Mesenchymal stem cell (in vitro differentiated cells and primary cell): ENCODE measurements at regions not wholly inside any gene's neighbourhood (a gene's known extent, or its start where the extent isn't known, plus 50 kb on each side); places are given as distances from the start of the nearest gene placed in this dataset.

Source experiments
- DNase-seq: peaks from one replicate; pipeline ENCODE4 v3.0.0-alpha.2; 2013
- H2AFZ ChIP-seq: one replicate; pipeline ENCODE4 v1.6.1; 2013; ENCODE audit warnings: low read depth, mild to moderate bottlenecking, control low read depth, inconsistent platforms, low read length, moderate library complexity
- H2AK5ac ChIP-seq: 2 replicates; pipeline ENCODE4 v1.6.1; 2013; ENCODE audit warnings: low read length, moderate library complexity, mild to moderate bottlenecking, inconsistent platforms; ENCODE audit not compliant: severe bottlenecking
- H2BK120ac ChIP-seq: one replicate; pipeline ENCODE4 v1.6.1; 2013; ENCODE audit warnings: low read depth, mild to moderate bottlenecking, inconsistent platforms, low read length, moderate library complexity
- H2BK12ac ChIP-seq, 2 experiments: one replicate each; pipeline ENCODE4 v1.6.1; 2013; ENCODE audit warnings: inconsistent platforms in 2 of 2, low read length in 2 of 2, mild to moderate bottlenecking in 2 of 2, moderate library complexity in 2 of 2, control low read depth in 1 of 2
- H2BK15ac ChIP-seq: one replicate; pipeline ENCODE4 v1.6.1; 2013; ENCODE audit warnings: mild to moderate bottlenecking, low read depth, inconsistent platforms; ENCODE audit not compliant: poor library complexity, severe bottlenecking
- H2BK5ac ChIP-seq: 2 replicates; pipeline ENCODE4 v1.6.1; 2013; ENCODE audit warnings: low read depth, mild to moderate bottlenecking, low read length, control low read depth, inconsistent platforms; ENCODE audit not compliant: poor library complexity, severe bottlenecking
- H3K14ac ChIP-seq, 2 experiments: one replicate each; pipeline ENCODE4 v1.6.1; 2013; ENCODE audit warnings: inconsistent platforms in 2 of 2, low read length in 2 of 2, control low read depth in 1 of 2, mild to moderate bottlenecking in 1 of 2, moderate library complexity in 1 of 2
- H3K18ac ChIP-seq, 2 experiments: one replicate each; pipeline ENCODE4 v1.6.1; 2013; ENCODE audit warnings: inconsistent platforms in 2 of 2, low read length in 2 of 2, control low read depth in 1 of 2, low read depth in 1 of 2, mild to moderate bottlenecking in 1 of 2
- H3K23ac ChIP-seq, 2 experiments: one replicate each; pipeline ENCODE4 v1.6.1; 2013; ENCODE audit warnings: inconsistent platforms in 2 of 2, low read length in 2 of 2, mild to moderate bottlenecking in 2 of 2, moderate library complexity in 2 of 2, control low read depth in 1 of 2
- H3K27ac ChIP-seq: 2 replicates; pipeline ENCODE4 v1.5.1; 2013; ENCODE audit warnings: mild to moderate bottlenecking, moderate library complexity, low read length, control low read depth, inconsistent platforms; ENCODE audit not compliant: poor library complexity, severe bottlenecking
- H3K27me3 ChIP-seq, 2 experiments: 2 replicates each; pipeline versions ENCODE4 v1.6.1 to v1.7.0; 2013; ENCODE audit warnings: low read length in 2 of 2, mild to moderate bottlenecking in 2 of 2, moderate library complexity in 2 of 2, control low read depth in 1 of 2, inconsistent platforms in 1 of 2; ENCODE audit not compliant: control insufficient read depth in 1 of 2, insufficient read depth in 1 of 2
- H3K36me3 ChIP-seq, 2 experiments: 2 replicates each; pipeline versions ENCODE4 v1.6.1 to v1.7.0; 2013; ENCODE audit warnings: low read length in 2 of 2, control low read depth in 1 of 2, inconsistent platforms in 1 of 2, low read depth in 1 of 2, mild to moderate bottlenecking in 1 of 2; ENCODE audit not compliant: insufficient read depth in 2 of 2, control insufficient read depth in 1 of 2
- H3K4ac ChIP-seq, 2 experiments: one replicate each; pipeline ENCODE4 v1.6.1; 2013; ENCODE audit warnings: inconsistent platforms in 2 of 2, low read length in 2 of 2, mild to moderate bottlenecking in 2 of 2, moderate library complexity in 2 of 2, control low read depth in 1 of 2, low read depth in 1 of 2
- H3K4me1 ChIP-seq: 2 replicates; pipeline ENCODE4 v1.6.1; 2013; ENCODE audit warnings: low read depth, low read length, control low read depth; ENCODE audit not compliant: control insufficient read depth, insufficient read depth
- H3K4me2 ChIP-seq: 2 replicates; pipeline ENCODE4 v1.6.1; 2013; ENCODE audit warnings: low read length, mild to moderate bottlenecking, inconsistent platforms; ENCODE audit not compliant: poor library complexity, severe bottlenecking
- H3K4me3 ChIP-seq, 2 experiments: 2 replicates each; pipeline versions ENCODE4 v1.5.1 to v1.7.0; 2013; ENCODE audit warnings: low read length in 2 of 2, mild to moderate bottlenecking in 2 of 2, control low read depth in 1 of 2, low read depth in 1 of 2; ENCODE audit not compliant: insufficient read depth in 1 of 2
- H3K79me1 ChIP-seq: replicated peaks from 2 replicates; pipeline ENCODE4 v1.6.1; 2013; ENCODE audit warnings: mild to moderate bottlenecking, control low read depth, low read length, inconsistent platforms; ENCODE audit not compliant: poor library complexity, severe bottlenecking
- H3K9ac ChIP-seq: 2 replicates; pipeline ENCODE4 v1.7.0; 2013; ENCODE audit warnings: mild to moderate bottlenecking, low read length, moderate library complexity
- H3K9me3 ChIP-seq: 2 replicates; pipeline ENCODE4 v1.7.0; 2013; ENCODE audit warnings: mild to moderate bottlenecking, low read length; ENCODE audit not compliant: control insufficient read depth
- H4K8ac ChIP-seq: one replicate; pipeline ENCODE4 v1.6.1; 2013; ENCODE audit warnings: inconsistent platforms, mild to moderate bottlenecking, low read length, moderate library complexity
- H4K91ac ChIP-seq: one replicate; pipeline ENCODE4 v1.6.1; 2013; ENCODE audit warnings: mild to moderate bottlenecking, low read length, inconsistent platforms
- WGBS: methylation state at CpG from one replicate; pipeline ENCODE4 v1.1.7; 2013; ENCODE audit warnings: mixed read lengths; 5-methylcytosine and 5-hydroxymethylcytosine counted together

GRCh38 chr14:98176892-98177291 lies 1095.1 kb downstream of the BCL11B start:
- no peak overlapping the region for H2BK5ac ChIP-seq
- H2AFZ ChIP-seq, result no peak overlapping the region
- H3K4me3 ChIP-seq, result no peak overlapping the region
- H3K27ac ChIP-seq, result no peak overlapping the region
- no peaks in the 10 kb centered on the region for H3K79me1 ChIP-seq
- no peaks in the 10 kb centered on the region for H3K27me3 ChIP-seq
- H3K18ac ChIP-seq, result no peak overlapping the region
- no peak overlapping the region for H3K4ac ChIP-seq
- no peak overlapping the region for H2BK12ac ChIP-seq
- no peak overlapping the region for H2AK5ac ChIP-seq
- H3K36me3 ChIP-seq, result no peaks in the 10 kb centered on the region
- no peak overlapping the region for H3K14ac ChIP-seq
- H3K9ac ChIP-seq, result no peak overlapping the region
- H2BK15ac ChIP-seq, result no peak overlapping the region
- no peak overlapping the region for H4K8ac ChIP-seq
- H2BK120ac ChIP-seq, result no peak overlapping the region
- H4K91ac ChIP-seq, result no peak overlapping the region
- no peak overlapping the region for H3K4me2 ChIP-seq
- H3K9me3 ChIP-seq, result no peaks in the 10 kb centered on the region
- no peak overlapping the region for H3K23ac ChIP-seq
- 14% methylated on average over 1 of the region's 3 CpGs for WGBS
- DNase-seq, result no peak
- H3K4me1 ChIP-seq, result no peaks in the 10 kb centered on the region

GRCh38 chr14:98177551-98177950 lies 1094.4 kb downstream of the BCL11B start:
- H3K4ac ChIP-seq, result no peak overlapping the region
- no peak overlapping the region for H2BK15ac ChIP-seq
- no peak overlapping the region for H3K18ac ChIP-seq
- no peak overlapping the region for H3K27ac ChIP-seq
- H2BK120ac ChIP-seq, result no peak overlapping the region
- H3K79me1 ChIP-seq, result no peaks in the 10 kb centered on the region
- no peak overlapping the region for H2AK5ac ChIP-seq
- H2BK12ac ChIP-seq, result no peak overlapping the region
- H3K27me3 ChIP-seq, result no peaks in the 10 kb centered on the region
- H3K9me3 ChIP-seq, result no peaks in the 10 kb centered on the region
- no peak overlapping the region for H3K4me3 ChIP-seq
- no peak overlapping the region for H3K23ac ChIP-seq
- no peak for DNase-seq
- no peak overlapping the region for H2BK5ac ChIP-seq
- no peak overlapping the region for H2AFZ ChIP-seq
- H3K4me1 ChIP-seq, result no peaks in the 10 kb centered on the region
- no peak overlapping the region for H4K91ac ChIP-seq
- H3K9ac ChIP-seq, result no peak overlapping the region
- no peak overlapping the region for H4K8ac ChIP-seq
- H3K36me3 ChIP-seq, result no peaks in the 10 kb centered on the region
- WGBS, result 33% methylated on average over 1 of the region's 1 CpG
- no peak overlapping the region for H3K14ac ChIP-seq
- H3K4me2 ChIP-seq, result no peak overlapping the region

- no peaks in the 10 kb centered on the region for H3K27me3 ChIP-seq
- no peak overlapping the region for H3K4ac ChIP-seq
- H3K27ac ChIP-seq, result no peak overlapping the region
- no peaks in the 10 kb centered on the region for H3K9me3 ChIP-seq
- H2BK120ac ChIP-seq, result no peak overlapping the region
- no peak overlapping the region for H2AFZ ChIP-seq
- H3K23ac ChIP-seq, result no peak overlapping the region
- H2AK5ac ChIP-seq, result no peak overlapping the region
- no peak overlapping the region for H2BK5ac ChIP-seq
- WGBS, result 52% methylated on average over 7 of the region's 7 CpGs
- no peak overlapping the region for H3K14ac ChIP-seq
- H2BK12ac ChIP-seq, result no peak overlapping the region
- H3K4me3 ChIP-seq, result no peak overlapping the region
- H3K79me1 ChIP-seq, result no peaks in the 10 kb centered on the region
- no peaks in the 10 kb centered on the region for H3K36me3 ChIP-seq
- no peak overlapping the region for H2BK15ac ChIP-seq
- H4K91ac ChIP-seq, result no peak overlapping the region
- no peak for DNase-seq
- H3K4me1 ChIP-seq, result no peaks in the 10 kb centered on the region
- H3K18ac ChIP-seq, result no peak overlapping the region
- no peak overlapping the region for H3K4me2 ChIP-seq
- no peak overlapping the region for H3K9ac ChIP-seq
- H4K8ac ChIP-seq, result no peak overlapping the region
Observed at GRCh38 chr14:98181241-98181640, 1090.8 kb downstream of the BCL11B start.

GRCh38 chr14:98181768-98182167 lies 1090.2 kb downstream of the BCL11B start:
- no peaks in the 10 kb centered on the region for H3K9me3 ChIP-seq
- H2BK5ac ChIP-seq, result no peak overlapping the region
- H3K27me3 ChIP-seq, result no peaks in the 10 kb centered on the region
- no peak for DNase-seq
- no peak overlapping the region for H3K18ac ChIP-seq
- 78% methylated on average over 1 of the region's 1 CpG for WGBS
- no peaks in the 10 kb centered on the region for H3K36me3 ChIP-seq
- H3K4me1 ChIP-seq, result no peaks in the 10 kb centered on the region
- no peak overlapping the region for H4K8ac ChIP-seq
- no peak overlapping the region for H2AK5ac ChIP-seq
- no peak overlapping the region for H3K23ac ChIP-seq
- no peak overlapping the region for H3K27ac ChIP-seq
- H2AFZ ChIP-seq, result no peak overlapping the region
- no peak overlapping the region for H3K9ac ChIP-seq
- no peak overlapping the region for H4K91ac ChIP-seq
- no peak overlapping the region for H3K4me2 ChIP-seq
- no peak overlapping the region for H3K4ac ChIP-seq
- no peak overlapping the region for H2BK12ac ChIP-seq
- H2BK120ac ChIP-seq, result no peak overlapping the region
- no peaks in the 10 kb centered on the region for H3K79me1 ChIP-seq
- H3K14ac ChIP-seq, result no peak overlapping the region
- H2BK15ac ChIP-seq, result no peak overlapping the region
- no peak overlapping the region for H3K4me3 ChIP-seq
